ENCODE measurements at regions not wholly inside any gene's neighbourhood (a gene's known extent, or its start where the extent isn't known, plus 50 kb on each side); places are given as distances from the start of the nearest gene placed in this dataset.

GRCh38 chr10:52677086-52677485 lies 95.5 kb downstream of the MBL2 start:
- Mint-ChIP-seq H3K4me1 (peaks cover 10 to 11% of the 10 kb centered on the region in 2 experiments), H3K4me3 (no peak overlapping the region), H3K27ac (no peak overlapping the region), H3K36me3 (ENCODE audit: insufficient read depth in 1 of 3, low read depth in 3 of 3) (no peaks in the 10 kb centered on the region), H3K27me3 (ENCODE audit: low read depth) (no peaks in the 10 kb centered on the region), H3K9me3 (no peaks in the 10 kb centered on the region; a peak in 1 of 5 replicates)
- TF ChIP-seq CTCF (conservative IDR thresholded peaks at IDR 0.05), result no peak
- Histone ChIP-seq H3K9ac (ENCODE audit: extremely low read depth, insufficient read length, low read length) (no peak overlapping the region), H3K4ac (ENCODE audit: low read depth, low read length) (no peak overlapping the region), H3K14ac (ENCODE audit: insufficient read depth, low read length) (no peak overlapping the region), H3K79me2 (ENCODE audit: insufficient read depth, low read length) (0 out of 2 replicates have a peak, but pooled peaks cover 2% of the 10 kb centered on the region), H3T11ph (ENCODE audit: low read length) (no peak overlapping the region), H3K9me3 (ENCODE audit: control insufficient read depth, low read depth, low read length) (no peaks in the 10 kb centered on the region), H2BK15ac (ENCODE audit: low read depth, low read length) (no peak overlapping the region), H3K23ac (ENCODE audit: insufficient read length, low read depth, low read length) (no peak overlapping the region), H3K4me2 (ENCODE audit: insufficient read depth, insufficient read length, low read length) (no peak overlapping the region), H3K18ac (ENCODE audit: insufficient read length, low read depth, low read length) (no peak overlapping the region), H2AK5ac (ENCODE audit: insufficient read length, low read length) (no peak overlapping the region), H3K27me3 (ENCODE audit: insufficient read depth, low read length) (no peaks in the 10 kb centered on the region), H3K23me2 (ENCODE audit: insufficient read length, low read depth, low read length, poor library complexity, severe bottlenecking) (no peaks in the 10 kb centered on the region), H3K79me1 (ENCODE audit: insufficient read depth, low read depth, low read length, poor library complexity, severe bottlenecking) (no peaks in the 10 kb centered on the region), H4K20me1 (ENCODE audit: control insufficient read depth, insufficient read depth, insufficient read length) (no peaks in the 10 kb centered on the region), H4K5ac (ENCODE audit: insufficient read length, low read depth, low read length) (no peak overlapping the region), H2BK120ac (ENCODE audit: low read depth, low read length, poor library complexity, severe bottlenecking) (no peak overlapping the region), H2BK20ac (ENCODE audit: low read depth, low read length, poor library complexity, severe bottlenecking) (no peak overlapping the region), H4K8ac (replicated peaks; ENCODE audit: insufficient read length, low read depth, low read length) (no peak overlapping the region), H2BK12ac (ENCODE audit: insufficient read length, low read depth, low read length) (no peak overlapping the region), H4K91ac (ENCODE audit: insufficient read length, low read depth, low read length) (no peak overlapping the region), H3K27ac (ENCODE audit: insufficient read length, low read depth, low read length) (no peak overlapping the region), H3K4me1 (ENCODE audit: insufficient read depth, low read length) (no peaks in the 10 kb centered on the region; the same call in 1 of the 2 replicates), H2BK5ac (ENCODE audit: insufficient read length, low read length) (no peak overlapping the region), H2AFZ (ENCODE audit: low read length) (no peak overlapping the region), H3K56ac (ENCODE audit: insufficient read length, low read depth, low read length) (no peak overlapping the region)
- DNase-seq, result no peak
- no CpG with 5 or more reads among the region's 1 CpG for WGBS (ENCODE audit: extremely low coverage, insufficient read length, low lambda C conversion rate)
